ENCODE measurements at regions not wholly inside any gene's neighbourhood (a gene's known extent, or its start where the extent isn't known, plus 50 kb on each side); places are given as distances from the start of the nearest gene placed in this dataset.

- H3K36me3 ChIP-seq (ENCODE audit: control insufficient read depth in 2 of 2, insufficient read depth in 2 of 2, low read length in 1 of 2): no peaks in the 10 kb centered on the region
- no peak for FAIRE-seq
- CTCF ChIA-PET: no interaction called here
- DNase-seq (ENCODE audit: low read depth, low spot score): no peak
- intact Hi-C loops (cut with micrococcal nuclease; ENCODE audit: unreplicated experiment) (no loop called here), in situ Hi-C loops (cut with MboI) (no loop called here)
- no peaks in the 10 kb centered on the region for H3K79me2 ChIP-seq (ENCODE audit: control insufficient read depth, insufficient read depth, low read length)
- no peak overlapping the region for H3K9ac ChIP-seq (ENCODE audit: control insufficient read depth, insufficient read depth, low read length)
- POLR2A ChIA-PET: no interaction called here
- H3K4me2 ChIP-seq (ENCODE audit: control insufficient read depth, insufficient read depth): no peak overlapping the region
- no peak overlapping the region for H3K4me3 ChIP-seq
- TF ChIP-seq TAF1 (IDR thresholded peaks at IDR 0.05; ENCODE audit: borderline replicate concordance, low read depth, low read length) (no peak), RFX5 (IDR thresholded peaks at IDR 0.05; ENCODE audit: low read depth, low read length) (no peak), RAD21 (IDR thresholded peaks at IDR 0.05; ENCODE audit: insufficient read depth, low read depth, low read length) (no peak), MLLT1 (IDR thresholded peaks at IDR 0.05) (no peak), SP1 (IDR thresholded peaks at IDR 0.05; ENCODE audit: low read depth, low read length) (no peak), SMAD1 (IDR thresholded peaks at IDR 0.05; ENCODE audit: low read depth, partially characterized antibody) (no peak), PKNOX1 (IDR thresholded peaks at IDR 0.05) (no peak), POLR2A (IDR thresholded peaks at IDR 0.05; ENCODE audit: low read depth, low read length) (no peak), ATF2 (IDR thresholded peaks at IDR 0.05; ENCODE audit: low read length) (no peak)
- no peaks in the 10 kb centered on the region for H3K9me3 ChIP-seq (replicated peaks; ENCODE audit: control insufficient read depth, insufficient read depth, low read length)
- SMC1A ChIA-PET (ENCODE audit: uncharacterized antibody, unreplicated experiment): no interaction called here
- H2AFZ ChIP-seq (ENCODE audit: control insufficient read depth, low read depth, low read length): no peak overlapping the region
- BruUV-seq (replicated peaks): no TSS peak
- H3K27me3 ChIP-seq (replicated peaks in 1 of 2; ENCODE audit: control insufficient read depth in 2 of 2, insufficient read depth in 2 of 2, low read length in 1 of 2): no peaks in the 10 kb centered on the region
- 62% methylated on average over 5 of the region's 5 CpGs for WGBS (ENCODE audit: insufficient coverage, insufficient replicate concordance, low lambda C conversion rate, missing lambda C conversion rate)
- RAD21 ChIA-PET (ENCODE audit: unreplicated experiment): interaction anchor here (1.0 kb wide), 1 partner anchor 43 kb away, joined by 4 read pairs; no protein-coding TSS in a partner anchor
- no peak for ATAC-seq
- no peaks in the 10 kb centered on the region for H4K20me1 ChIP-seq (ENCODE audit: control insufficient read depth, insufficient read depth)
- no peak overlapping the region for H3K27ac ChIP-seq (ENCODE audit: control insufficient read depth, insufficient read depth)
- H3K4me1 ChIP-seq (ENCODE audit: control insufficient read depth, insufficient read depth, low read length): no peaks in the 10 kb centered on the region
Observed at GRCh38 chr5:115418788-115419187, 122.3 kb upstream of the CCDC112 start.

All from GM12878 (cell line).